SK-N-SH (cell line): ENCODE measurements at regions not wholly inside any gene's neighbourhood (a gene's known extent, or its start where the extent isn't known, plus 50 kb on each side); places are given as distances from the start of the nearest gene placed in this dataset.

ENCODE experiments used
- CTCF ChIA-PET: fragments of 300-600, 350-600 bp; formaldehyde crosslinking; extraction: SDS; loops from one replicate; lab custom pipeline; 2021; lab: Yijun Ruan, JAX
- POLR2A ChIA-PET: fragments of 350-600 bp; sonication (Branson Sonifier 250); formaldehyde crosslinking; extraction: SDS; loops from one replicate; lab custom pipeline; 2020; ENCODE audit warnings: antibody characterized with exemption, inconsistent platforms; lab: Yijun Ruan, JAX
- DNase-seq: peaks from one replicate; pipeline ENCODE4 v3.0.0; 2012
- H2AFZ ChIP-seq: fragments of 200-600 bp; sonication (generic); 2 replicates; pipeline ENCODE4 v1.8.1; 2016; ENCODE audit warnings: antibody characterized with exemption, mild to moderate bottlenecking, low read depth
- H3F3A ChIP-seq: fragments of 200-600 bp; sonication (generic); replicated peaks from 2 replicates; pipeline ENCODE3; 2016; ENCODE audit warnings: antibody characterized with exemption, mild to moderate bottlenecking; ENCODE audit not compliant: insufficient read depth
- H3K27ac ChIP-seq, 2 experiments: fragments of 200-500 bp in 1 of 2; fragments of 200-600 bp in 1 of 2; sonication (Bioruptor generic) in 1 of 2; sonication (generic), shearing (Covaris generic) in 1 of 2; 2 replicates each; pipeline versions ENCODE4 v1.5.1 to v1.6.1; 2014 to 2016; ENCODE audit warnings: low read depth in 2 of 2, inconsistent platforms in 1 of 2, low read length in 1 of 2, mild to moderate bottlenecking in 1 of 2, mixed read lengths in 1 of 2
- H3K27me3 ChIP-seq: fragments of 200-600 bp; sonication (generic), shearing (Covaris generic); 2 replicates; pipeline ENCODE4 v1.6.1; 2016; ENCODE audit warnings: mixed run types; ENCODE audit not compliant: insufficient read depth
- H3K36me3 ChIP-seq, 2 experiments: fragments of 200-500 bp in 1 of 2; fragments of 200-600 bp in 1 of 2; sonication (Bioruptor generic) in 1 of 2; sonication (generic) in 1 of 2; replicated peaks in 1 of 2; 2 replicates each; pipeline versions ENCODE3 to v1.5.1; 2014 to 2016; ENCODE audit warnings: low read length in 1 of 2, mild to moderate bottlenecking in 1 of 2; ENCODE audit not compliant: insufficient read depth in 2 of 2, control insufficient read depth in 1 of 2
- H3K4me1 ChIP-seq, 2 experiments: fragments of 200-500 bp in 1 of 2; fragments of 200-600 bp in 1 of 2; sonication (Bioruptor generic) in 1 of 2; sonication (generic), shearing (Covaris generic) in 1 of 2; 2 replicates each; pipeline versions ENCODE4 v1.5.1 to v1.6.1; 2014 to 2016; ENCODE audit warnings: low read depth in 1 of 2, low read length in 1 of 2, mixed run types in 1 of 2; ENCODE audit not compliant: insufficient read depth in 2 of 2, control insufficient read depth in 1 of 2
- H3K4me2 ChIP-seq: fragments of 200-600 bp; sonication (generic), shearing (Covaris generic); 2 replicates; pipeline ENCODE4 v1.6.1; 2017; ENCODE audit warnings: mixed run types
- H3K4me3 ChIP-seq, 2 experiments: fragments of 200-500 bp in 1 of 2; fragments of 200-600 bp in 1 of 2; sonication (Bioruptor generic) in 1 of 2; sonication (generic), shearing (Covaris generic) in 1 of 2; 2 replicates each; pipeline versions ENCODE4 v1.5.1 to v1.8.1; 2014 to 2016; ENCODE audit warnings: low read depth in 2 of 2, inconsistent platforms in 1 of 2, low read length in 1 of 2, mild to moderate bottlenecking in 1 of 2, mixed read lengths in 1 of 2, moderate library complexity in 1 of 2
- H3K79me2 ChIP-seq: fragments of 200-600 bp; sonication (generic); 2 replicates; pipeline ENCODE4 v1.8.1; 2017; ENCODE audit warnings: mild to moderate bottlenecking; ENCODE audit not compliant: insufficient read depth
- H3K9ac ChIP-seq: fragments of 200-600 bp; sonication (generic); 2 replicates; pipeline ENCODE4 v1.6.1; 2017; ENCODE audit warnings: mixed run types
- H3K9me2 ChIP-seq: fragments of 200-600 bp; sonication (generic); 2 replicates; pipeline ENCODE4 v1.6.1; 2017; ENCODE audit warnings: mixed run types
- H3K9me3 ChIP-seq: fragments of 200-600 bp; sonication (generic); 2 replicates; pipeline ENCODE4 v1.6.1; 2017; ENCODE audit warnings: mixed run types, mild to moderate bottlenecking, moderate library complexity
- H4K20me1 ChIP-seq: fragments of 200-600 bp; sonication (generic); 2 replicates; pipeline ENCODE4 v1.6.1; 2017; ENCODE audit warnings: mild to moderate bottlenecking, mixed run types; ENCODE audit not compliant: insufficient read depth
- CHD2 ChIP-seq: fragments of 150-350 bp; IDR thresholded peaks from 2 replicates; pipeline ENCODE4 v1.6.1; 2018; ENCODE audit warnings: low read length; ENCODE audit not compliant: partially characterized antibody
- ELF1 ChIP-seq: IDR thresholded peaks from 2 replicates; pipeline ENCODE4 v1.4.0; 2012
- EP300 ChIP-seq, 2 experiments: IDR thresholded peaks; 2 replicates each; pipeline versions ENCODE4 v1.4.0 to v1.6.1; 2012; ENCODE audit warnings: borderline replicate concordance in 1 of 2, low read depth in 1 of 2, low read length in 1 of 2
- EZH2phosphoT487 ChIP-seq: fragments of 200-600 bp; sonication (generic); IDR thresholded peaks from 2 replicates; pipeline ENCODE4 v1.6.1; 2017; ENCODE audit warnings: low read depth, mixed run types, mild to moderate bottlenecking, antibody characterized with exemption, moderate library complexity, borderline replicate concordance
- FOSL2 ChIP-seq: IDR thresholded peaks from 2 replicates; pipeline ENCODE4 v1.4.0; 2012; ENCODE audit warnings: low read depth, mild to moderate bottlenecking, moderate library complexity, borderline replicate concordance
- FOXM1 ChIP-seq: IDR thresholded peaks from 2 replicates; pipeline ENCODE4 v1.4.0; 2012; ENCODE audit warnings: low read depth, mild to moderate bottlenecking
- GATA2 ChIP-seq: sonication (generic); formaldehyde crosslinking; IDR thresholded peaks from 2 replicates; pipeline ENCODE4 v1.5.0; 2020; ENCODE audit warnings: mild to moderate bottlenecking, missing genetic modification reagents
- MEF2A ChIP-seq: IDR thresholded peaks from 2 replicates; pipeline ENCODE4 v1.4.0; 2012; ENCODE audit warnings: low read depth, borderline replicate concordance
- MXI1 ChIP-seq: IDR thresholded peaks from 2 replicates; pipeline ENCODE4 v1.6.1; 2012; ENCODE audit warnings: mild to moderate bottlenecking, low read depth, low read length, improper control_type of control experiment
- NFIC ChIP-seq: IDR thresholded peaks from 2 replicates; pipeline ENCODE4 v1.4.0; 2012; ENCODE audit warnings: borderline replicate concordance
- NRF1 ChIP-seq: IDR thresholded peaks from 2 replicates; pipeline ENCODE4 v1.6.1; 2012; ENCODE audit warnings: low read depth, mild to moderate bottlenecking, low read length
- PBX3 ChIP-seq: IDR thresholded peaks from 2 replicates; pipeline ENCODE4; 2012
- POLR2AphosphoS5 ChIP-seq: IDR thresholded peaks from 2 replicates; pipeline ENCODE4 v1.6.1; 2012; ENCODE audit warnings: low read depth, low read length
- REST ChIP-seq: IDR thresholded peaks from 2 replicates; pipeline ENCODE4 v1.6.1; 2012; ENCODE audit warnings: mild to moderate bottlenecking, low read depth, low read length, moderate library complexity
- RFX5 ChIP-seq: IDR thresholded peaks from 2 replicates; pipeline ENCODE4 v1.6.1; 2012; ENCODE audit warnings: mild to moderate bottlenecking, improper control_type of control experiment, low read length
- SMC3 ChIP-seq: IDR thresholded peaks from 2 replicates; pipeline ENCODE4 v1.6.1; 2012; ENCODE audit warnings: low read depth, low read length, improper control_type of control experiment
- TAF1 ChIP-seq: IDR thresholded peaks from 2 replicates; pipeline ENCODE4 v1.6.1; 2012; ENCODE audit warnings: low read depth, mild to moderate bottlenecking, low read length, moderate library complexity, borderline replicate concordance
- TEAD4 ChIP-seq: IDR thresholded peaks from 2 replicates; pipeline ENCODE4 v1.4.0; 2012; ENCODE audit warnings: mild to moderate bottlenecking, borderline replicate concordance; ENCODE audit not compliant: insufficient read depth
- YY1 ChIP-seq: IDR thresholded peaks from 2 replicates; pipeline ENCODE4 v1.4.0; 2012; ENCODE audit warnings: low read depth, mild to moderate bottlenecking
- WGBS: methylation state at CpG from one replicate; pipeline ENCODE4 v1.1.6; 2017; ENCODE audit warnings: low lambda C conversion rate; 5-methylcytosine and 5-hydroxymethylcytosine counted together
- TF ChIP-seq, protein P1 (sequence below): IDR thresholded peaks from 2 replicates; pipeline ENCODE4 v1.4.0; 2012; ENCODE audit warnings: low read depth
- TF ChIP-seq, protein P2 (sequence below): IDR thresholded peaks from 2 replicates; pipeline ENCODE4 v1.4.0; 2012; ENCODE audit warnings: low read depth, borderline replicate concordance

DNA sequence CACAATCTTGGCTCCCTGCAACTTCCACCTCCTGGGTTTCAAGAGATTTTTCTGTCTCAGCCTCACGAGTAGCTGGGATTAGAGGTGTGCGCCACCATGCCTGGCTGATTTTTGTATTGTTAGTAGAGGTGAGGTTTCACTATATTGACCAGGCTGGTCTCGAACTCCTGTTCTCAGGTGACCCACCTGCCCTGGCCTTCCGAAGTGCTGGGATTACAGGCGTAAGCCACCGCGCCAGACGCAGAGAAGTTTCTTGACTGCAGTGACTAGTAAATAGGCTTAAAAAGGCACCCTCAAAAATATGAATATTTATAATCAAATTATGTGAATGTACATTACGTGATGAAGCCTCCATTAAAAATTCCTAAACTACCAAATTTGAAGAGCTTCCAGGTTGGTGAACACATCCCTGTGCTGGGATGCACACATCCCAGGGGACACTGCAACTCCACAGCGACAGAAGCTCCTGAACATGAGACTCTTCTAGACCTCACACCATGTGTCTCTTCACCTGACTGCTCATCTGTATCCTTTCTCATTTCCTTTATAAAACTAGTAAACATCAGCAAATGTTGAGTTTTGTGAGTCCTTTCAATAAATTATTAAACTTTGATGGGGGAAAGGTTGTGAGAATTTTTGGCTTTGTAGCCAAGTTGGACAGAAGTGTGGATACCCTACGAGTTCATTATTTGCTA is 203.3 kb upstream of the SPOPL start:
- no peak for DNase-seq
- CTCF ChIA-PET: no interaction called here
- no peaks in the 10 kb centered on the region for H3K36me3 ChIP-seq
- POLR2A ChIA-PET: no interaction called here
- no peak overlapping the region for H2AFZ ChIP-seq
- no peaks in the 10 kb centered on the region for H3K79me2 ChIP-seq
- H4K20me1 ChIP-seq: no peaks in the 10 kb centered on the region
- no peak overlapping the region for H3K27ac ChIP-seq
- H3K9ac ChIP-seq: no peak overlapping the region
- no peaks in the 10 kb centered on the region for H3F3A ChIP-seq
- no peak overlapping the region for H3K4me3 ChIP-seq
- H3K9me2 ChIP-seq: no peaks in the 10 kb centered on the region
- TF ChIP-seq NRF1 (no peak), FOSL2 (no peak), MEF2A (no peak), REST (no peak), ELF1 (no peak), RFX5 (no peak), MXI1 (no peak), CHD2 (no peak), SMC3 (no peak), EP300 (IDR thresholded peaks at IDR 0.05; ENCODE audit: borderline replicate concordance in 1 of 2, low read depth in 1 of 2, low read length in 1 of 2) (no peak), POLR2AphosphoS5 (no peak), GATA2 (no peak)
- TF ChIP-seq, protein P1, sequence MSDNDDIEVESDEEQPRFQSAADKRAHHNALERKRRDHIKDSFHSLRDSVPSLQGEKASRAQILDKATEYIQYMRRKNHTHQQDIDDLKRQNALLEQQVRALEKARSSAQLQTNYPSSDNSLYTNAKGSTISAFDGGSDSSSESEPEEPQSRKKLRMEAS: no peak
- no peaks in the 10 kb centered on the region; a peak in 1 of 4 replicates for H3K4me1 ChIP-seq
- 94% methylated on average over 11 of the region's 11 CpGs for WGBS
- no peaks in the 10 kb centered on the region for H3K27me3 ChIP-seq
- no peak overlapping the region for H3K4me2 ChIP-seq
- H3K9me3 ChIP-seq: no peaks in the 10 kb centered on the region

DNA sequence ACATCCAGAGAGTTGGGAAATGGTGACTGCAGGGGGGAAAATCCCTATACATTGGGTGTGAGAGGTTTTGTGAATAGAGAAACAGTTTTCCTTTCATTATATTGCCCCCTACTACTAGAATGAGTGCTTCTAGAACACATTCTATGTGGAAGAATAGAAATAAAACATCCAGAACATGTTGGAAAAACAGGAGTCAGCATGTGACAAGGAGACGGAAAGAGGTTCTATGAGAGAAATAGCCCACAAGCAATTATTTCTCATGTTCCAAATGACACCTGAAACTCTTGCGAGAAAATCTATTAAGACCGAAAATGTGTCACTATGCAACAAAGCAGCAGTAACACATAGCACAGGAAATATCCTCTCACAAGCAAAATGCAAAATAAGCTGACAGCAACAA is 202.7 kb upstream of the SPOPL start:
- H4K20me1 ChIP-seq: no peaks in the 10 kb centered on the region
- H3F3A ChIP-seq: no peaks in the 10 kb centered on the region
- H3K4me3 ChIP-seq: no peak overlapping the region
- TF ChIP-seq TAF1: no peak
- TF ChIP-seq FOXM1: no peak
- TF ChIP-seq PBX3: no peak
- no peak for TF ChIP-seq RFX5
- TF ChIP-seq EZH2phosphoT487: no peak
- TF ChIP-seq NRF1: no peak
- TF ChIP-seq NFIC: no peak
- TF ChIP-seq, protein P1: no peak
- TF ChIP-seq, protein P2, sequence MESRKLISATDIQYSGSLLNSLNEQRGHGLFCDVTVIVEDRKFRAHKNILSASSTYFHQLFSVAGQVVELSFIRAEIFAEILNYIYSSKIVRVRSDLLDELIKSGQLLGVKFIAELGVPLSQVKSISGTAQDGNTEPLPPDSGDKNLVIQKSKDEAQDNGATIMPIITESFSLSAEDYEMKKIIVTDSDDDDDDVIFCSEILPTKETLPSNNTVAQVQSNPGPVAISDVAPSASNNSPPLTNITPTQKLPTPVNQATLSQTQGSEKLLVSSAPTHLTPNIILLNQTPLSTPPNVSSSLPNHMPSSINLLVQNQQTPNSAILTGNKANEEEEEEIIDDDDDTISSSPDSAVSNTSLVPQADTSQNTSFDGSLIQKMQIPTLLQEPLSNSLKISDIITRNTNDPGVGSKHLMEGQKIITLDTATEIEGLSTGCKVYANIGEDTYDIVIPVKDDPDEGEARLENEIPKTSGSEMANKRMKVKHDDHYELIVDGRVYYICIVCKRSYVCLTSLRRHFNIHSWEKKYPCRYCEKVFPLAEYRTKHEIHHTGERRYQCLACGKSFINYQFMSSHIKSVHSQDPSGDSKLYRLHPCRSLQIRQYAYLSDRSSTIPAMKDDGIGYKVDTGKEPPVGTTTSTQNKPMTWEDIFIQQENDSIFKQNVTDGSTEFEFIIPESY: no peak
- TF ChIP-seq FOSL2: no peak
- TF ChIP-seq YY1: no peak
- no peak for TF ChIP-seq TEAD4
- CTCF ChIA-PET: no interaction called here
- no peak overlapping the region for H3K27ac ChIP-seq
- no peaks in the 10 kb centered on the region for H3K79me2 ChIP-seq
- no peaks in the 10 kb centered on the region; a peak in 1 of 4 replicates for H3K4me1 ChIP-seq
- H3K9me2 ChIP-seq: no peaks in the 10 kb centered on the region
- no peaks in the 10 kb centered on the region for H3K36me3 ChIP-seq
- DNase-seq: no peak
- no peak overlapping the region for H2AFZ ChIP-seq
- 94% methylated on average over 3 of the region's 3 CpGs for WGBS
- no peak overlapping the region for H3K4me2 ChIP-seq
- no peak overlapping the region for H3K9ac ChIP-seq
- no peaks in the 10 kb centered on the region for H3K9me3 ChIP-seq
- no peaks in the 10 kb centered on the region for H3K27me3 ChIP-seq
- POLR2A ChIA-PET: no interaction called here
